Coronary artery (tissue), 2 donors: ENCODE measurements at regions not wholly inside any gene's neighbourhood (a gene's known extent, or its start where the extent isn't known, plus 50 kb on each side); places are given as distances from the start of the nearest gene placed in this dataset.

ENCODE experiments used
- DNase-seq: peaks from one replicate; pipeline ENCODE4 v3.0.0-alpha.2; 2017; ENCODE audit warnings: low spot score
- H3K27ac ChIP-seq, 2 donors: fragments of 200-600 bp; sonication (generic); one replicate each; pipeline ENCODE4 v1.5.1; 2016 to 2019
- H3K4me3 ChIP-seq: fragments of 200-600 bp; sonication (generic); 2 replicates; pipeline ENCODE4 v1.5.1; 2016; ENCODE audit warnings: mild to moderate bottlenecking, moderate library complexity
- TF ChIP-seq, protein P1 (sequence below): fragments of 200-600 bp; sonication (generic); IDR thresholded peaks from one replicate; pipeline ENCODE4 v1.5.1; 2019; ENCODE audit warnings: antibody characterized with exemption

DNA sequence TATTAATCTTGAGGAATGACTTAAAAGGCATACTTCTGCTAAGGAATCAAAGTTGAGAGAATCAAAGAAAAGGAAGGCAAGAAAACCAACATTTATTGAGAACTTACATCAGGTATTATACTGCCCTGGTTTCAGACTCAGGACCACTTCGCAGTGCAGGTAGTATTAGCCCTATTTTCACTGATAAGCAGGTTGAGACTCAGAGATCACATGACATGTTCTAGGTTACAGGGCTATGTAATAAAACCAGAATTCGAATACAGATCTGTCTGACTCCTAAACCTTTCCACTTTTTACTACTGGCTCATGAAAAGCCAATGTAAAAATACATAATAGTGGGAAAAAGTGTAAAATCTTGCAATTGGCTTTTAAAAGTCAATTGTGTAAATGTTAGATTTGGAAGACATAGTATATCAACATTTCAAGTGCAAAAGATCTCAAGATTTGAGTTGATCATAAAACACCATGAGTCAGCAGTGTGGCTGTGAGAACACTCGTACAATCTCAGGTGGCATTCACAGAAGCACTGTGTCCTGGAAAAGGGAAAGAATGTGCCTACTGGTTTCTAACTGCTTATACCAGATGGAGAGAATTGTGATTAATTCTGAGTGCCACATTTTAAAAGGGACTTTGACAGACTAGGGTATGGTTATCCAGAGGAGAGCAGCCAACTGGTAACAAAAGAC lies 195.8 kb upstream of the MKLN1 start:
- DNase-seq: no peak
- TF ChIP-seq, protein P1, sequence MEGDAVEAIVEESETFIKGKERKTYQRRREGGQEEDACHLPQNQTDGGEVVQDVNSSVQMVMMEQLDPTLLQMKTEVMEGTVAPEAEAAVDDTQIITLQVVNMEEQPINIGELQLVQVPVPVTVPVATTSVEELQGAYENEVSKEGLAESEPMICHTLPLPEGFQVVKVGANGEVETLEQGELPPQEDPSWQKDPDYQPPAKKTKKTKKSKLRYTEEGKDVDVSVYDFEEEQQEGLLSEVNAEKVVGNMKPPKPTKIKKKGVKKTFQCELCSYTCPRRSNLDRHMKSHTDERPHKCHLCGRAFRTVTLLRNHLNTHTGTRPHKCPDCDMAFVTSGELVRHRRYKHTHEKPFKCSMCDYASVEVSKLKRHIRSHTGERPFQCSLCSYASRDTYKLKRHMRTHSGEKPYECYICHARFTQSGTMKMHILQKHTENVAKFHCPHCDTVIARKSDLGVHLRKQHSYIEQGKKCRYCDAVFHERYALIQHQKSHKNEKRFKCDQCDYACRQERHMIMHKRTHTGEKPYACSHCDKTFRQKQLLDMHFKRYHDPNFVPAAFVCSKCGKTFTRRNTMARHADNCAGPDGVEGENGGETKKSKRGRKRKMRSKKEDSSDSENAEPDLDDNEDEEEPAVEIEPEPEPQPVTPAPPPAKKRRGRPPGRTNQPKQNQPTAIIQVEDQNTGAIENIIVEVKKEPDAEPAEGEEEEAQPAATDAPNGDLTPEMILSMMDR: no peak
- H3K27ac ChIP-seq: no peak overlapping the region
- H3K4me3 ChIP-seq: no peak overlapping the region

DNA sequence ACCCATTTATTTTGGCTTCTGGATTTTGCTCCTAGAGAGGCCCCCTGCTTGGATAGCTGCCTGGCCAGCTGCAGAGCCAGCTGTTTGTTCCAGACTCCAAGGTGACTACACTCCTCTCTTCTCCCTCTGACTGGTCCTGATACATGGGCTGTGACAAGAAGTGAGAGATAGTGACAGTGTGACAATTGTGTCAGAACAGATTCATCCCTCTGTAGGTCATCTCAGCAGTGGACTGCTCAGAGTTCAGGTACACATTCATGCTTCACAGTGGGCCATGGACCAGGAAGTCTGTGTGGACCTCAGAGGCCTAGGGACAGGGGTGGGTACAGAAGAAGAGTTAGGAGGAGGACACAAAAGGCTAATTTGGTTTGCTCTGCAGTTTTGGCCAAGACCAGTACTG lies 188.2 kb upstream of the MKLN1 start:
- TF ChIP-seq, protein P1: no peak
- no peak overlapping the region for H3K4me3 ChIP-seq
- no peak overlapping the region for H3K27ac ChIP-seq
- DNase-seq: no peak

DNA sequence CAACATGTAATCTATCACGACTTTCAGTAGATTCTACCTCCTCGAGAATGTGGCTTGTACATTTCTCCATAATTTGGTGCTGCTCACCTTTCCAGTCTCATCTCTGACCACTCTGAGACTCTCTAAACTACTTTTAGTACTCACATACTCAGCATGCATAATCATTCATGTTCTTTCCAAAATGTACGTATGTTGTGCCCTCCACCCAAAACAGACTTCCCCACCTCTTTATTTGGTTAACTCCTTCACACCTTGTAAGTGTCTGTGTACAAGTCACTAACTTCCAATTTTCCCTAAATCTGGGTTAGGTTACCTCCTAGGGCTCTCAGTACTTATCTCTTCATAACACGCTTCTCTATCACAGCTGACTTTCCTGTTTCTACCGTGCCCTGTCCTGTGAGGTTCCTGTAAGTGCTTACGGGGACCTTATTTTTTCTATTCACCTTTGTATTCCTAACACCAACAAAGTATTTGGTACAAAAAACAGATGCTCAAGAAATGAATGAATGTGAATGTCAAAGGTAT lies 186.2 kb upstream of the MKLN1 start:
- TF ChIP-seq, protein P1: no peak
- no peak overlapping the region for H3K4me3 ChIP-seq
- no peak for DNase-seq
- no peak overlapping the region for H3K27ac ChIP-seq

DNA sequence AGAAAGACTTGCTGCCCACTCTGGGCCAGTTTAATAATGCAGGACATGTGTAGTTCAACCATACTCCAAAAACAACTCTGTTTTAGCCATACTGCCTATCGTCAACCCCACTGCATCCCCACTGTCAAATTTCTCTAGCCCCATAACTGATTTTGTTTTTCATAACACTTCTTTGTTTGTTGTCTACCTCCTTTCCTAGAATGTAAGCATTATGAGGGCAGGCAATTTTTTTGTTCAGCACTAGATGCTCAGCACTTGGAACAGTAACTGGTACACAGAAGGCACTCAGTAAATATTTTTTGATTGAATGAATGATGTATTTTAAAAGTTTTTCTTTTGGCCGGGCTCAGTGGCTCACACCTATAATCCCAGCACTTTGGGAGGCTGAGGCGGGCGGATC lies 183.8 kb upstream of the MKLN1 start:
- no peak for DNase-seq
- TF ChIP-seq, protein P1: no peak
- H3K4me3 ChIP-seq: no peak overlapping the region
- no peak overlapping the region for H3K27ac ChIP-seq

GRCh38 chr7:131145026-131145425 lies 182.7 kb upstream of the MKLN1 start:
- TF ChIP-seq, protein P1: no peak
- Histone ChIP-seq H3K4me3 (no peak overlapping the region), H3K27ac (no peak overlapping the region)
- no peak for DNase-seq

DNA sequence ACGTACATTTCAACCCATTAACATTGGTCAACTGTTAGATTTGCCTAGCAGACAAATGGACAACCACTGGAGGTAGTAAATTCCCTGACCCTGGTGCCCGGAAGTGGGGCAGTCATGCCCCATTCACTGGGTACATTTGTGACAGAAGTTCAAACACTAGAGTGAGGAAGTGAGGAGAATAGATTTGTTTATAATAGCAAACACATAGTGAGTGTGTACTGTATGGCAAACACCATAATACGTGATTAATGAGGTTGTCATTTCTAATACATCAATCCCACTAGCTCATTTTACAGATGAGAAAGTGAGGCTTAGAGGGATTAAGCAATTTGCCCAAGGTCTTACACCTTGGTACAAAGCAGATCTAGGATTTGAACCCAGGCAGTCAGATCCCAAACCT lies 181.9 kb upstream of the MKLN1 start:
- TF ChIP-seq, protein P1: no peak
- Histone ChIP-seq H3K27ac (no peak overlapping the region), H3K4me3 (no peak overlapping the region)
- no peak for DNase-seq

DNA sequence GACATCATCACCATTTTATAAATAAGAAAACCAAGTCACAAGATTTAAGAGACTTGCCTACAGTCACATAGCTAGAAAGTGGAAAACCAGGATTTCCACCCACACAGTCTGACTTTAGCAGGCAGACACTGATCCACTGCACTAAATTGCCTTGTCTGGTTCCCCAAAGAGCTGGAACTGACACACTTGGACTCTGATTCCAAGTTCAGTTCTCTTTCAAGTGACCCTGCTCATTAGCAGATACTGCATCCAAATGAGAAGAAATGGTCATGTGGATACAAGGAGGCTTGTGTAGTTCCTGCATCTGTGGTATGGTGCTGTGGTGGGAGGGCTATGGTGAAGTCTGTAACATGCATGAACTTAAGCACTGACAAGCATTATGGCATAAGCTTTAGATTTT lies 180.1 kb upstream of the MKLN1 start:
- Histone ChIP-seq H3K4me3 (no peak overlapping the region), H3K27ac (no peak overlapping the region)
- no peak for DNase-seq
- TF ChIP-seq, protein P1: no peak
